ENCODE measurements at regions not wholly inside any gene's neighbourhood (a gene's known extent, or its start where the extent isn't known, plus 50 kb on each side); places are given as distances from the start of the nearest gene placed in this dataset.
"Not testable (repeated sequence)": the region's sequence is repeated elsewhere in the genome, so short reads cannot be mapped to it uniquely, and the experiment has no call there.

GRCh38 chr2:153403940-153404339, 74.6 kb downstream of the RPRM start:
- H3K4me2 ChIP-seq (ENCODE audit: low read depth, low read length, poor library complexity, severe bottlenecking), result no peak overlapping the region
- no peaks in the 10 kb centered on the region for H3K9me2 ChIP-seq (replicated peaks; ENCODE audit: insufficient read depth, low read length)
- no peak overlapping the region for H3K27ac ChIP-seq (ENCODE audit: low read depth, low read length)
- no peak overlapping the region for H3K4me3 ChIP-seq (ENCODE audit: insufficient read depth, low read length, poor library complexity, severe bottlenecking)
- H3K79me2 ChIP-seq (ENCODE audit: insufficient read depth, low read length), result no peaks in the 10 kb centered on the region
- no peak overlapping the region for H2AFZ ChIP-seq (ENCODE audit: low read depth, low read length, severe bottlenecking)
- no peaks in the 10 kb centered on the region for H3K27me3 ChIP-seq (ENCODE audit: low read length)
- no peaks in the 10 kb centered on the region for H3K36me3 ChIP-seq (ENCODE audit: low read length)
- TF ChIP-seq CTCF (IDR thresholded peaks at IDR 0.05; ENCODE audit: insufficient read depth, low read length, poor library complexity, severe bottlenecking), result no peak
- TF ChIP-seq EZH2phosphoT487 (conservative IDR thresholded peaks at IDR 0.05; ENCODE audit: low read length), result no peak
- H3K9me3 ChIP-seq (ENCODE audit: insufficient read depth, low read length), result no peaks in the 10 kb centered on the region
- H4K20me1 ChIP-seq (ENCODE audit: low read depth, low read length), result no peaks in the 10 kb centered on the region
- H3K9ac ChIP-seq (ENCODE audit: low read length), result no peak overlapping the region
- no peaks in the 10 kb centered on the region for H3F3A ChIP-seq (ENCODE audit: insufficient read depth)

- not testable (repeated sequence) for H3K27ac ChIP-seq (ENCODE audit: low read depth, low read length); H3K4me3 ChIP-seq (ENCODE audit: insufficient read depth, low read length, poor library complexity, severe bottlenecking); H3K4me2 ChIP-seq (ENCODE audit: low read depth, low read length, poor library complexity, severe bottlenecking); H4K20me1 ChIP-seq (ENCODE audit: low read depth, low read length); H3K9ac ChIP-seq (ENCODE audit: low read length); H3K36me3 ChIP-seq (ENCODE audit: low read length); H3K9me3 ChIP-seq (ENCODE audit: insufficient read depth, low read length); H2AFZ ChIP-seq (ENCODE audit: low read depth, low read length, severe bottlenecking); H3K9me2 ChIP-seq (replicated peaks; ENCODE audit: insufficient read depth, low read length); H3K27me3 ChIP-seq (ENCODE audit: low read length); H3F3A ChIP-seq (ENCODE audit: insufficient read depth); H3K79me2 ChIP-seq (ENCODE audit: insufficient read depth, low read length)
Measured at GRCh38 chr2:153403352-153403751, 75.2 kb downstream of the RPRM start.

- H2AFZ ChIP-seq (ENCODE audit: low read depth, low read length, severe bottlenecking), result no peak overlapping the region
- H3K27me3 ChIP-seq (ENCODE audit: low read length), result no peaks in the 10 kb centered on the region
- no peaks in the 10 kb centered on the region for H3K9me3 ChIP-seq (ENCODE audit: insufficient read depth, low read length)
- H3K36me3 ChIP-seq (ENCODE audit: low read length), result no peaks in the 10 kb centered on the region
- no peak overlapping the region for H3K27ac ChIP-seq (ENCODE audit: low read depth, low read length)
- H3F3A ChIP-seq (ENCODE audit: insufficient read depth), result no peaks in the 10 kb centered on the region
- no peak overlapping the region for H3K4me2 ChIP-seq (ENCODE audit: low read depth, low read length, poor library complexity, severe bottlenecking)
- no peak overlapping the region for H3K9ac ChIP-seq (ENCODE audit: low read length)
- no peak for TF ChIP-seq EZH2phosphoT487 (conservative IDR thresholded peaks at IDR 0.05; ENCODE audit: low read length)
- TF ChIP-seq CTCF (IDR thresholded peaks at IDR 0.05; ENCODE audit: insufficient read depth, low read length, poor library complexity, severe bottlenecking), result no peak
- H3K9me2 ChIP-seq (replicated peaks; ENCODE audit: insufficient read depth, low read length), result no peaks in the 10 kb centered on the region
- no peak overlapping the region for H3K4me3 ChIP-seq (ENCODE audit: insufficient read depth, low read length, poor library complexity, severe bottlenecking)
- no peaks in the 10 kb centered on the region for H3K79me2 ChIP-seq (ENCODE audit: insufficient read depth, low read length)
- H4K20me1 ChIP-seq (ENCODE audit: low read depth, low read length), result no peaks in the 10 kb centered on the region
Measured at GRCh38 chr2:153394686-153395085, 83.9 kb downstream of the RPRM start.

GRCh38 chr2:153394247-153394646, 84.3 kb downstream of the RPRM start:
- TF ChIP-seq CTCF (IDR thresholded peaks at IDR 0.05; ENCODE audit: insufficient read depth, low read length, poor library complexity, severe bottlenecking), result no peak
- TF ChIP-seq EZH2phosphoT487 (conservative IDR thresholded peaks at IDR 0.05; ENCODE audit: low read length), result no peak
- H4K20me1 ChIP-seq (ENCODE audit: low read depth, low read length), result no peaks in the 10 kb centered on the region
- H3K36me3 ChIP-seq (ENCODE audit: low read length), result no peaks in the 10 kb centered on the region
- no peaks in the 10 kb centered on the region for H3K27me3 ChIP-seq (ENCODE audit: low read length)
- no peaks in the 10 kb centered on the region for H3K79me2 ChIP-seq (ENCODE audit: insufficient read depth, low read length)
- H2AFZ ChIP-seq (ENCODE audit: low read depth, low read length, severe bottlenecking), result no peak overlapping the region
- no peak overlapping the region for H3K9ac ChIP-seq (ENCODE audit: low read length)
- no peak overlapping the region for H3K4me3 ChIP-seq (ENCODE audit: insufficient read depth, low read length, poor library complexity, severe bottlenecking)
- H3K9me2 ChIP-seq (replicated peaks; ENCODE audit: insufficient read depth, low read length), result no peaks in the 10 kb centered on the region
- no peak overlapping the region for H3K27ac ChIP-seq (ENCODE audit: low read depth, low read length)
- no peak overlapping the region for H3K4me2 ChIP-seq (ENCODE audit: low read depth, low read length, poor library complexity, severe bottlenecking)
- H3K9me3 ChIP-seq (ENCODE audit: insufficient read depth, low read length), result no peaks in the 10 kb centered on the region
- no peaks in the 10 kb centered on the region for H3F3A ChIP-seq (ENCODE audit: insufficient read depth)

Data from SU-DHL-6 (cell line).